ENCODE measurements at regions not wholly inside any gene's neighbourhood (a gene's known extent, or its start where the extent isn't known, plus 50 kb on each side); places are given as distances from the start of the nearest gene placed in this dataset.

DNA sequence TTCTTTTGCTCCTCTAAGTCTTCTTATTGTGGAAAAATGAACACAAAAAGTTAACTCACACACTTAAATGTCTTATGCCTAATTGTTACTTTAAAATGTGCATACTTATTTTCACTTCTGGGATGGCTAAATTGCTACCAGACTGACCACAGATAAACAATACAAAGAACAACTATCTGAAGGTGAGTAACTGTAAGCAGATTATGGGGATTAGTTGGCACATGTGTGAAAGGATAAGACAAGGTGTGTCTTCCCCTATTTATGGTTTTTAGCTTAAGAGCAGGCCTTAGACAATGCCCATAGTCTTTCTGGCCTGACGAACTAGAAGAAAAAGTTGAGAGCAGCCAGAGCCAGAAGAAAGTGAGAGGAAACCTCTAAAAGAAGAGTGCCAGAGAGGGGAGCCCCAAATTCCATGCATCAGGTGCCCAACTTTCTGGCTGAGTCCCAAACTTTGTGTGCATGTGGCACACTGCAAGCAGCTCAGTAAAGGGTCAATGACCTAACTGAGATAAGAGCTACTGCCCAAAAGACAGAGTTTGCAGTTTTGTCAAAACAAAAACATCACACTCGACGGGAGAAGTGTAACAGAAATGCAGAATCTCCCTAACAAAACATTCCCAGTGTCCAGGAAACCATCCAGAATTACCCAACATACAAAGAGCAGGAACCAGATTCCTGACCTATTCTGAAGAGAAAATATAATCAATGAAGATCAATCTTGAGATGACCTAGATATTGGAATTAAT is 375.4 kb downstream of the KCNRG start:
- no peak overlapping the region for H3K56ac ChIP-seq (ENCODE audit: insufficient read length, low read depth, low read length)

More for the DNA sequence above, 375.4 kb downstream of the KCNRG start:
- Mint-ChIP-seq H3K27me3 (ENCODE audit: low read depth) (no peaks in the 10 kb centered on the region), H3K27ac (no peak overlapping the region; a peak in 1 of 7 replicates), H3K4me1 (peaks cover 54 to 55% of the 10 kb centered on the region in 2 experiments), H3K36me3 (ENCODE audit: insufficient read depth in 1 of 3, low read depth in 3 of 3) (no peaks in the 10 kb centered on the region; a peak in 1 of 7 replicates), H3K9me3 (no peaks in the 10 kb centered on the region), H3K4me3 (no peak overlapping the region)
- Histone ChIP-seq H3K23me2 (ENCODE audit: insufficient read length, low read depth, low read length, poor library complexity, severe bottlenecking) (no peaks in the 10 kb centered on the region), H4K5ac (ENCODE audit: insufficient read length, low read depth, low read length) (no peak overlapping the region), H2BK5ac (ENCODE audit: insufficient read length, low read length) (no peak overlapping the region), H3K79me1 (ENCODE audit: insufficient read depth, low read depth, low read length, poor library complexity, severe bottlenecking) (no peaks in the 10 kb centered on the region), H2BK15ac (ENCODE audit: low read depth, low read length) (no peak overlapping the region), H2AK5ac (ENCODE audit: insufficient read length, low read length) (no peak overlapping the region), H2BK20ac (ENCODE audit: low read depth, low read length, poor library complexity, severe bottlenecking) (no peak overlapping the region), H4K8ac (replicated peaks; ENCODE audit: insufficient read length, low read depth, low read length) (no peak overlapping the region), H3K27ac (ENCODE audit: insufficient read length, low read depth, low read length) (no peak overlapping the region), H2BK12ac (ENCODE audit: insufficient read length, low read depth, low read length) (no peak overlapping the region), H3K23ac (ENCODE audit: insufficient read length, low read depth, low read length) (no peak overlapping the region), H3K4me2 (ENCODE audit: insufficient read depth, insufficient read length, low read length) (no peak overlapping the region), H3K9me3 (ENCODE audit: control insufficient read depth, low read depth, low read length) (no peaks in the 10 kb centered on the region), H3K4ac (ENCODE audit: low read depth, low read length) (no peak overlapping the region), H3T11ph (ENCODE audit: low read length) (no peak overlapping the region), H4K20me1 (ENCODE audit: control insufficient read depth, insufficient read depth, insufficient read length) (no peaks in the 10 kb centered on the region), H3K79me2 (ENCODE audit: insufficient read depth, low read length) (no peaks in the 10 kb centered on the region), H3K14ac (ENCODE audit: insufficient read depth, low read length) (no peak overlapping the region), H3K27me3 (ENCODE audit: insufficient read depth, low read length) (no peaks in the 10 kb centered on the region), H2AFZ (ENCODE audit: low read length) (no peak overlapping the region), H4K91ac (ENCODE audit: insufficient read length, low read depth, low read length) (no peak overlapping the region), H3K9ac (ENCODE audit: extremely low read depth, insufficient read length, low read length) (no peak overlapping the region), H3K4me1 (ENCODE audit: insufficient read depth, low read length) (peaks cover 19% of the 10 kb centered on the region; the same call in 1 of the 2 replicates), H3K18ac (ENCODE audit: insufficient read length, low read depth, low read length) (no peak overlapping the region), H2BK120ac (ENCODE audit: low read depth, low read length, poor library complexity, severe bottlenecking) (no peak overlapping the region)
- no peak for DNase-seq
- WGBS (ENCODE audit: extremely low coverage, insufficient read length, low lambda C conversion rate): no CpG with 5 or more reads among the region's 3 CpGs
- TF ChIP-seq, protein P1, sequence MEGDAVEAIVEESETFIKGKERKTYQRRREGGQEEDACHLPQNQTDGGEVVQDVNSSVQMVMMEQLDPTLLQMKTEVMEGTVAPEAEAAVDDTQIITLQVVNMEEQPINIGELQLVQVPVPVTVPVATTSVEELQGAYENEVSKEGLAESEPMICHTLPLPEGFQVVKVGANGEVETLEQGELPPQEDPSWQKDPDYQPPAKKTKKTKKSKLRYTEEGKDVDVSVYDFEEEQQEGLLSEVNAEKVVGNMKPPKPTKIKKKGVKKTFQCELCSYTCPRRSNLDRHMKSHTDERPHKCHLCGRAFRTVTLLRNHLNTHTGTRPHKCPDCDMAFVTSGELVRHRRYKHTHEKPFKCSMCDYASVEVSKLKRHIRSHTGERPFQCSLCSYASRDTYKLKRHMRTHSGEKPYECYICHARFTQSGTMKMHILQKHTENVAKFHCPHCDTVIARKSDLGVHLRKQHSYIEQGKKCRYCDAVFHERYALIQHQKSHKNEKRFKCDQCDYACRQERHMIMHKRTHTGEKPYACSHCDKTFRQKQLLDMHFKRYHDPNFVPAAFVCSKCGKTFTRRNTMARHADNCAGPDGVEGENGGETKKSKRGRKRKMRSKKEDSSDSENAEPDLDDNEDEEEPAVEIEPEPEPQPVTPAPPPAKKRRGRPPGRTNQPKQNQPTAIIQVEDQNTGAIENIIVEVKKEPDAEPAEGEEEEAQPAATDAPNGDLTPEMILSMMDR (conservative IDR thresholded peaks at IDR 0.05): no peak

All from H9 (cell line).